MM.1S (cell line): ENCODE measurements at regions not wholly inside any gene's neighbourhood (a gene's known extent, or its start where the extent isn't known, plus 50 kb on each side); places are given as distances from the start of the nearest gene placed in this dataset.

ENCODE experiments used
- CTCF ChIP-seq: fragments of 300-600 bp; sonication (generic); IDR thresholded peaks from 2 replicates; pipeline ENCODE4 v1.5.1; 2016; ENCODE audit warnings: antibody characterized with exemption, low read length, mixed read lengths
- EZH2 ChIP-seq: fragments of 300-600 bp; sonication (generic); optimal IDR thresholded peaks from 2 replicates; pipeline ENCODE3; 2017; ENCODE audit warnings: low read depth, mild to moderate bottlenecking, antibody characterized with exemption, low read length, mixed read lengths
- EZH2phosphoT487 ChIP-seq: fragments of 300-600 bp; sonication (generic); IDR thresholded peaks from 2 replicates; pipeline ENCODE4 v1.6.1; 2018; ENCODE audit warnings: antibody characterized with exemption, low read length

GRCh38 chr6:119535332-119535731 lies 185.8 kb upstream of the MAN1A1 start:
- no peak for TF ChIP-seq CTCF
- no peak for TF ChIP-seq EZH2phosphoT487
- no peak for TF ChIP-seq EZH2
